Stromal cell of bone marrow (primary cell): ENCODE measurements at regions not wholly inside any gene's neighbourhood (a gene's known extent, or its start where the extent isn't known, plus 50 kb on each side); places are given as distances from the start of the nearest gene placed in this dataset.
"Not testable (repeated sequence)": the region's sequence is repeated elsewhere in the genome, so short reads cannot be mapped to it uniquely, and the experiment has no call there.

Experiments used
- DNase-seq: peaks from one replicate; pipeline ENCODE4 v3.0.0-alpha.2; 2012; ENCODE audit warnings: low read depth

DNA sequence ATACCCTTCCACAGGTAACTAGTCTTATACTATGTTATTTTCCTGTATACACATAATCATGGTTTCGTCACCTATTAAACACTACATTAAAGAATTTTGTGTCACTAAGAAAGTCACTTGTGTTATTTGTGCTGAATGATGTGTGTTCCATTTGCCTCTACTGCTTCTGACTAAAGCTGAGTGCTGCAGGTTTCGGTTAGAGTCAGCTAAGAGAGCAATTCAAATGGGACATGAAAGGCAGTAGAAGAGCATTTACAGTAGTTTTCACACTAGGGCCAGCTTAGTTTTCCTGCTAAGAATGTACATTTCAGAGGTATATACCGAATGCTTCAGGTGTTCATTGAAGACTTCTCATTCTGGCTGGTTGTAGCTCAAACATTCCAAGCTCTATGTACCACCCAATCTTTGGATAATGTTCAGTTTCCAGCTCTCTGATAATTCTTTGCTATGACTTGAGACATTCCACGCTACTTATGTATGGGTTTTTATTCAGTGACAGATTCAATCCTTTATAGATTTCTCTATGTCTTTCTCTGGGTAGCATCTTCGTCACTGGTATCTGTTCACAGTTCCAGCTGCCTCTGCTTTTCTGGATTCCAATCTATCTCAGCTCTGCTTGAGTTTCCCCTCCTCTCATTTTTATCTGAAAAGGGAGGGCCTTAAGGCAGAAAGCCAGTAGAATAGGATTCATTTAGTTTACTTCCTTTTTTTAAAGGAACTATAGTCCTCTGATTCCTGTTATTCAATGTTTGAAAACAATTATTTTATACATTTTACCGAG lies 164.4 kb downstream of the CXXC4 start:
- no peak for DNase-seq

GRCh38 chr4:104326991-104327694 lies 167.6 kb downstream of the CXXC4 start:
- not testable (repeated sequence) for DNase-seq

DNA sequence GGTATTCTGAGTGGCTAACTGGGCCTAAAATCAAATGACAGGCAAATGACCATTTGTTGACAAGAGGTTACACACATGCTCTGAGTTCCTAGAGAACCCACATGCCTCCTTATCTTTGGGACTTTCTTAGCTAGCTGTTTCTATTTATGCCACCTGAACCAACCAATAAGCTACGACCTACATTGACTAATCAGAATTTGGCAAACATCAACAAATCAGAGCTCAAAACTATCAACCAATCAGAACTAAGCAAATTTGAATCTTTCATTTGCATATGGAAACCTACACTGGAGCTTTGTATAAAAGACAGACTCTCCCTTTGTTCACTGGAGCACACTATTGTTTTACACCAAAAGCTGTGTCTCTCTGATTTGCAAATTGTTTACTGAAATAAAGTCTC lies 192.0 kb downstream of the CXXC4 start:
- no peak for DNase-seq

- DNase-seq = no peak
Observed at GRCh38 chr4:104294811-104295210, 199.9 kb downstream of the CXXC4 start.

- DNase-seq = no peak
Observed at GRCh38 chr4:104286867-104287266, 207.8 kb downstream of the CXXC4 start.

DNA sequence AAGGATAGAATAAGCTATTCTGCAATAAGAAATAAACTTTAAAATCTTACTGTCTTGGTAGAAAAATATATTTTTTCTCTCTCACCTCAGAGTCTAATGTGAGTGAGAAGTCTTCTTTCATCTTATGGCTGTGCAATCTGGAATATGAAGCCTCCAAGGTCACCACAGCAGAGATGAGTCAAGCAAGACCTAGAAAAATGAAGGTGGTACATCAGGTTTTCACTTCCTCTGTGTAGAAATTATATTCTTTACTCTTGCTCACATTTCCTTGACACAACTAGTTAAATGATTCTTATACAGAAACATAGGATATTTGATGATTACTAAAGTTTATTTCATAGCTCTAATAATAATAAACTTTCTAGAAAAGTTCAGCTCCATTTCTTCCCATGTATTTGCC lies 211.4 kb downstream of the CXXC4 start:
- no peak for DNase-seq

GRCh38 chr4:104279744-104280143 lies 214.9 kb downstream of the CXXC4 start:
- no peak for DNase-seq

GRCh38 chr4:104272966-104273365 lies 221.7 kb downstream of the CXXC4 start:
- no peak for DNase-seq

DNA sequence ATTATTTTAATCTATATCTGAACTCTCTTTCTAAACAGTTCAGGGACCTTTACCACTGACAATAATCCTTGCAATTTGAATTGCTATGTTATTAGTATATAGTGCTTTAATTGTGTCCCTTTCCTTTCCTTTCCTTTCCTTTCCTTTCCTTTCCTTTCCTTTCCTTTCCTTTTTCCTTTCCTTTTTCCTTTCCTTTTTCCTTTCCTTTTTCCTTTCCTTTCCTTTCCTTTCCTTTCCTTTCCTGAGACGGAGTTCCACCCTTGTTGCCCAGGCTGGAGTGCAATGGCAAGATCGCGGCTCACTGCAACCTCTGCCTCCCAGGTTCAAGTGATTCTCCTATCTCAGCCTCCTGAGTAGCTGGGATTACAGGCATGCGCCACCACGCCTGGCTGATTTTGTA lies 225.1 kb downstream of the CXXC4 start:
- DNase-seq = not testable (repeated sequence)

GRCh38 chr4:104263100-104263499 lies 231.6 kb downstream of the CXXC4 start:
- no peak for DNase-seq

- DNase-seq = no peak
Observed at GRCh38 chr4:104262678-104263077, 232.0 kb downstream of the CXXC4 start.

- DNase-seq = no peak
Observed at GRCh38 chr4:104248726-104249125, 246.0 kb downstream of the CXXC4 start.

GRCh38 chr4:104235967-104236366 lies 258.7 kb downstream of the CXXC4 start:
- DNase-seq = no peak

DNA sequence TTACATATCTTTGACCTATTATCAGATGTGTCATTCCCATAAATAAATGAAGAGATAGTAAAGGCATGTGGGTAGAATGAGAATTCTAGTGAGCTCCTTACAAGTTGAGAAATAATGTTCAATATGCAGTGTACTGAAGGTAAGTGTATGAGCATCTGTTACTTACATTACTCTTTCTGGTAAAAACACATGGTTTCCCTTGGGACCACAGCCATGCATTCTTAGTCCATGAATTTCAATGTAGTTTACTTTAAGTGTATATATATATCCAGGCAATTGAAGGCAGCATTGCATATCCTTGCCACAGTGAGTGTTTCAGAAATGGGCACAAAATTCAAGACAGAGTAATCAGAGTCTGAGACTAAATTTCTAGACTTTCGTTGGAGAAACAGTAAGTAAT lies 277.2 kb downstream of the CXXC4 start:
- DNase-seq = no peak

DNA sequence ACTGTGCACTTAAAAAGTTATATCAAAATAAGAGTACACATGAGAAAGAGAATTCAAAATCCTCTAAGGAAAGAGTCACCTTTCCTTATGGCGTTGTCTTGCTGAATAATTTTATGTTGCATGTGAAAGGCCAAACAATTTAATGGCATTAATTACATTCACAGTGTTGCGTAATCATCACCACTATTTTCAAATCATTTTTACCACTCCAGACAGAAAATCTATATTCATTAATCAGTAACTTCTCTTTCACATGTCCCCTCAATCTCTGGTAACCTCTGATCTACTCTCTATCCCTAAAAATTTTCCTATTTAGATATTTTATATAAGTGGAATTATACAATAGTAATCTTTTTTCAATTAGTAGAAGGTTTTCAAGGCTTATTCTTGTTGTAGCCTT lies 283.0 kb downstream of the CXXC4 start:
- DNase-seq = no peak

DNA sequence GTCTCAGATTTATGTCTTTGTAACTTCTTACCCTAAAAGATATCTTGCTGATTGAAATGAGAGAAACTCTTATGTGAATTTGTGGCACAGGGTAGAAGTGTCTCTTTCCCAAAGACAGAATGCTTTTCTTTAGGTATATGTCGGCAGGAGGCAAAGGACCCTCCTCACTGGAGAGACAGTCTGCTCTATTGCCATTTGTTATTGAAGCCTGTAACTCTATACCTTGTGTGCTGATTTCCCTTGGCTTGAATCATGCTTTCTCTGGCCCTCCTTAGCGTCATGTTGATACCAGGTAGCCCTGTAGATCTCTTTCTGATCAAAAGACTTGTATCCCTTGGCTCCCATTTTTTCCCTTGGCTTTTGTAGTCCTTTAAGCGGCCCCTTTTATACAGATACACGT lies 284.3 kb downstream of the CXXC4 start:
- DNase-seq = no peak

- DNase-seq = no peak
Observed at GRCh38 chr4:104206784-104207183, 287.9 kb downstream of the CXXC4 start.

GRCh38 chr4:104205116-104205515 lies 289.6 kb downstream of the CXXC4 start:
- no peak for DNase-seq

DNA sequence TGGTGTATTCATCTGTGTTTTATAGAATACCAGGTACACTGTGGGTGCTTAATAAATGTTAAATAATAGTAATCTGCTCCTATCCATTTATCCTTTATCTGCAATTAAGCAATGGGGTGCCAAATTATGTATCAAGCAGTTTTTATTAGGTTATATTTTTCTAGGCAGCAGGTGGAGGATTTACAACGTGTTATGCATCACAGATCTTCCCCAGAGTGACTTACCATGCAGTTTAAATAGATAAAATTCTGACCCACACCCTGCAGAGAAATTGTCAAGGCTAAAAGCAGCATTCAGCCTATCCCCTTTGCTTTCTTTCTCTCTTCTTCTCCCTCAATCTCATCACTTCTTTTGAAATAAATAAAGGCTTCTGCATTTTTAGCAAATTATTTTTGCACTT lies 306.4 kb downstream of the CXXC4 start:
- DNase-seq = no peak

- DNase-seq = no peak
Observed at GRCh38 chr4:104169437-104169836, 325.3 kb downstream of the CXXC4 start.

- no peak for DNase-seq
Observed at GRCh38 chr4:104166749-104167148, 327.9 kb downstream of the CXXC4 start.

- no peak for DNase-seq
Observed at GRCh38 chr4:104163820-104164219, 330.9 kb downstream of the CXXC4 start.

DNA sequence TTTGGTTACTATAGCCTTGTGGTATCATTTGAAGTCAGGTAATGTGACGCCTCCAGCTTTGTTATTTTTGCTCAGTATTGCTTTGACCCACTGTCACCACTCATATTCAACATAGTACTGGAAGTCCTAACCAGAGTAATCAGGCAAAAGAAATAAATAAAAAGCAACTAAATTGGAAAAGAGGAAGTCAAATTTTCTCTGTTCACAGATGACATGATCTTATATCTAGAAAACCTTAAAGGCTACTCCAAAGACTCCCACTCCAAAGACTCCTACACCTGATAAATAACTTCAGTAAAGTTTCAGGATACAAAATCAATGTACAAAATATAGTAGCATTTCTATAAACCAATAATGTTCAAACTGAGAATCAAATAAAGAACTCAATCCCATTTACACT lies 348.6 kb downstream of the CXXC4 start:
- no peak for DNase-seq

DNA sequence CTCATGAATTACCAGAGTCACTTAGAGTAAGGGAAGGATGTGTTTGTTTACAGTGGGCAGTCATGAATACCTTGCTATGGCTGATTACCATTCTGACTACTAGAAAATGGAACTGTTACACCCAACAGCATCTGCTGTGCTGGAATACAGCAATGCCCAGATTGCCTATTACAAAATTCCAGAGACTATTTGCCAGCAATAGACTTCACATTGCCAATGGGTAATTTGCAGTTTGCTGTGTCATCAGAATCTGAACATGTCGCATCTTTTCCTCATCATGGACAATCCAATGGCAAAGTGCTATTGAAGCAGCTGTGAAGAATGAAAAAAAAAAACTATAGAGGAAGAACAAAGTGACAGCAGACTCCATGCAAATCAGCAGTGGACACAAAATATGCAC lies 356.6 kb downstream of the CXXC4 start:
- DNase-seq = no peak
